ENCODE measurements at regions not wholly inside any gene's neighbourhood (a gene's known extent, or its start where the extent isn't known, plus 50 kb on each side); places are given as distances from the start of the nearest gene placed in this dataset.

- H3K4me1 Mint-ChIP-seq, result no peaks in the 10 kb centered on the region
- no peak overlapping the region for H3K4me3 Mint-ChIP-seq
- Histone ChIP-seq H3K27me3 (ENCODE audit: control insufficient read depth, insufficient read depth, low read length) (no peaks in the 10 kb centered on the region), H3K4me1 (ENCODE audit: control insufficient read depth, insufficient read depth, low read length, poor library complexity, severe bottlenecking) (no peaks in the 10 kb centered on the region), H3K27ac (ENCODE audit: insufficient read depth, low read length, poor library complexity, severe bottlenecking) (no peak overlapping the region), H3K4me3 (ENCODE audit: low read depth, low read length) (no peak overlapping the region), H3K36me3 (ENCODE audit: control insufficient read depth, insufficient read depth, low read length) (no peaks in the 10 kb centered on the region), H3K9me3 (ENCODE audit: control insufficient read depth in 2 of 2, low read length in 2 of 2) (peaks cover 0 to 7% of the 10 kb centered on the region in 2 experiments)
- DNase-seq (no peak), ATAC-seq (ENCODE audit: low read depth in 2 of 2) (no peak)
- no peaks in the 10 kb centered on the region for H3K36me3 Mint-ChIP-seq
- H3K27ac Mint-ChIP-seq, result no peak overlapping the region
- no peaks in the 10 kb centered on the region for H3K27me3 Mint-ChIP-seq
- peaks cover 0 to 24% (median 3%) of the 10 kb centered on the region in 7 donors for H3K9me3 Mint-ChIP-seq
Measured at GRCh38 chr6:18845896-18846295, 458.7 kb downstream of the RNF144B start.

GRCh38 chr6:18846327-18846726, 459.2 kb downstream of the RNF144B start:
- Mint-ChIP-seq H3K27ac (no peak overlapping the region), H3K4me3 (no peak overlapping the region), H3K4me1 (no peaks in the 10 kb centered on the region), H3K27me3 (no peaks in the 10 kb centered on the region), H3K9me3 (peaks cover 0 to 24% (median 3%) of the 10 kb centered on the region in 7 donors), H3K36me3 (no peaks in the 10 kb centered on the region)
- H3K9me3 ChIP-seq (ENCODE audit: control insufficient read depth in 2 of 2, low read length in 2 of 2), result peaks cover 0 to 7% of the 10 kb centered on the region in 2 experiments
- no peaks in the 10 kb centered on the region for H3K4me1 ChIP-seq (ENCODE audit: control insufficient read depth, insufficient read depth, low read length, poor library complexity, severe bottlenecking)
- H3K27me3 ChIP-seq (ENCODE audit: control insufficient read depth, insufficient read depth, low read length), result no peaks in the 10 kb centered on the region
- H3K4me3 ChIP-seq (ENCODE audit: low read depth, low read length), result no peak overlapping the region
- no peaks in the 10 kb centered on the region for H3K36me3 ChIP-seq (ENCODE audit: control insufficient read depth, insufficient read depth, low read length)
- no peak overlapping the region for H3K27ac ChIP-seq (ENCODE audit: insufficient read depth, low read length, poor library complexity, severe bottlenecking)
- no peak for DNase-seq
- ATAC-seq (ENCODE audit: low read depth in 2 of 2), result no peak

DNA sequence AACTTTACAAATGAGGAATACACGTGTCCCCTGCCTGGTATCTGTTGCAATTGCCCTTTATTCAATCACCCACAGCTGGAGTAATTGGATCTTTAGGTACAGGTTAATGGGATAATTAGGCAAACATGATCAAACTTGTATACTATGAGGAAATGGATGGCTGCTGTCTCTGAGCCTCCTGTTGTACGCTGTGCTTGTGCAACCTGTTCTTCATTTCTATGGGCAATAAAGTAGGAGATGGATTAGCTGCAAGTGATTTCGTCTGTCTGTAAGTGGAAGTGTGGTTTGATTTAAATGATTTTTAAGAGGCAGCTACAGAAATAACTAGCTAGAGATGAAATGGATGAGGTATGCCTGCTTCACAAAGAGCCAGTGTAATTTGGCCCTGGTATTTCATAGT, 474.1 kb downstream of the RNF144B start:
- no peak overlapping the region for H3K27ac Mint-ChIP-seq
- no peaks in the 10 kb centered on the region for H3K4me1 ChIP-seq (ENCODE audit: control insufficient read depth, insufficient read depth, low read length, poor library complexity, severe bottlenecking)
- H3K27me3 Mint-ChIP-seq, result no peaks in the 10 kb centered on the region
- no peak overlapping the region for H3K4me3 ChIP-seq (ENCODE audit: low read depth, low read length)
- DNase-seq (no peak), ATAC-seq (ENCODE audit: low read depth in 2 of 2) (no peak)
- H3K9me3 Mint-ChIP-seq, result peaks cover 0 to 20% (median 13%) of the 10 kb centered on the region in 7 donors
- H3K9me3 ChIP-seq (ENCODE audit: control insufficient read depth in 2 of 2, low read length in 2 of 2), result peaks cover 0 to 4% of the 10 kb centered on the region in 2 experiments
- H3K27me3 ChIP-seq (ENCODE audit: control insufficient read depth, insufficient read depth, low read length), result no peaks in the 10 kb centered on the region
- H3K4me1 Mint-ChIP-seq, result no peaks in the 10 kb centered on the region
- H3K36me3 Mint-ChIP-seq, result no peaks in the 10 kb centered on the region
- H3K36me3 ChIP-seq (ENCODE audit: control insufficient read depth, insufficient read depth, low read length), result no peaks in the 10 kb centered on the region
- H3K4me3 Mint-ChIP-seq, result no peak overlapping the region
- no peak overlapping the region for H3K27ac ChIP-seq (ENCODE audit: insufficient read depth, low read length, poor library complexity, severe bottlenecking)

GRCh38 chr6:18883268-18883667, 496.1 kb downstream of the RNF144B start:
- Mint-ChIP-seq H3K9me3 (peaks cover 0 to 11% (median 3%) of the 10 kb centered on the region in 7 donors), H3K4me3 (no peak overlapping the region), H3K27me3 (no peaks in the 10 kb centered on the region), H3K36me3 (no peaks in the 10 kb centered on the region), H3K4me1 (no peaks in the 10 kb centered on the region), H3K27ac (no peak overlapping the region)
- no peak for DNase-seq
- no peaks in the 10 kb centered on the region for H3K27me3 ChIP-seq (ENCODE audit: control insufficient read depth, insufficient read depth, low read length)
- H3K27ac ChIP-seq (ENCODE audit: insufficient read depth, low read length, poor library complexity, severe bottlenecking), result no peak overlapping the region
- H3K4me3 ChIP-seq (ENCODE audit: low read depth, low read length), result no peak overlapping the region
- ATAC-seq (ENCODE audit: low read depth in 2 of 2), result no peak
- no peaks in the 10 kb centered on the region for H3K9me3 ChIP-seq (ENCODE audit: control insufficient read depth in 2 of 2, low read length in 2 of 2)
- no peaks in the 10 kb centered on the region for H3K4me1 ChIP-seq (ENCODE audit: control insufficient read depth, insufficient read depth, low read length, poor library complexity, severe bottlenecking)
- H3K36me3 ChIP-seq (ENCODE audit: control insufficient read depth, insufficient read depth, low read length), result no peaks in the 10 kb centered on the region

- H3K4me3 Mint-ChIP-seq, result no peak overlapping the region
- H3K36me3 ChIP-seq (ENCODE audit: control insufficient read depth, insufficient read depth, low read length), result no peaks in the 10 kb centered on the region
- no peak overlapping the region for H3K4me3 ChIP-seq (ENCODE audit: low read depth, low read length)
- H3K36me3 Mint-ChIP-seq, result no peaks in the 10 kb centered on the region
- DNase-seq, result no peak
- H3K27ac Mint-ChIP-seq, result no peak overlapping the region
- H3K4me1 Mint-ChIP-seq, result no peaks in the 10 kb centered on the region
- peaks cover 0 to 11% (median 3%) of the 10 kb centered on the region in 7 donors for H3K9me3 Mint-ChIP-seq
- ATAC-seq (ENCODE audit: low read depth in 2 of 2), result no peak
- no peaks in the 10 kb centered on the region for H3K9me3 ChIP-seq (ENCODE audit: control insufficient read depth in 2 of 2, low read length in 2 of 2)
- no peaks in the 10 kb centered on the region for H3K4me1 ChIP-seq (ENCODE audit: control insufficient read depth, insufficient read depth, low read length, poor library complexity, severe bottlenecking)
- no peaks in the 10 kb centered on the region for H3K27me3 Mint-ChIP-seq
- H3K27me3 ChIP-seq (ENCODE audit: control insufficient read depth, insufficient read depth, low read length), result no peaks in the 10 kb centered on the region
- H3K27ac ChIP-seq (ENCODE audit: insufficient read depth, low read length, poor library complexity, severe bottlenecking), result no peak overlapping the region
Measured at GRCh38 chr6:18883851-18884250, 496.7 kb downstream of the RNF144B start.

GRCh38 chr6:18893540-18894269, 506.6 kb downstream of the RNF144B start:
- Mint-ChIP-seq H3K9me3 (peaks cover 0 to 7% (median 3%) of the 10 kb centered on the region in 7 donors), H3K27ac (peak overlapping the region in 1 of 3 donors; percentile 1), H3K4me3 (no peak overlapping the region), H3K36me3 (no peaks in the 10 kb centered on the region), H3K27me3 (no peaks in the 10 kb centered on the region), H3K4me1 (no peaks in the 10 kb centered on the region)
- Histone ChIP-seq H3K27ac (ENCODE audit: insufficient read depth, low read length, poor library complexity, severe bottlenecking) (no peak overlapping the region), H3K27me3 (ENCODE audit: control insufficient read depth, insufficient read depth, low read length) (no peaks in the 10 kb centered on the region), H3K4me3 (ENCODE audit: low read depth, low read length) (no peak overlapping the region), H3K9me3 (ENCODE audit: control insufficient read depth in 2 of 2, low read length in 2 of 2) (no peaks in the 10 kb centered on the region), H3K36me3 (ENCODE audit: control insufficient read depth, insufficient read depth, low read length) (no peaks in the 10 kb centered on the region), H3K4me1 (ENCODE audit: control insufficient read depth, insufficient read depth, low read length, poor library complexity, severe bottlenecking) (no peaks in the 10 kb centered on the region)
- DNase-seq (no peak), ATAC-seq (ENCODE audit: low read depth in 2 of 2) (no peak)

DNA sequence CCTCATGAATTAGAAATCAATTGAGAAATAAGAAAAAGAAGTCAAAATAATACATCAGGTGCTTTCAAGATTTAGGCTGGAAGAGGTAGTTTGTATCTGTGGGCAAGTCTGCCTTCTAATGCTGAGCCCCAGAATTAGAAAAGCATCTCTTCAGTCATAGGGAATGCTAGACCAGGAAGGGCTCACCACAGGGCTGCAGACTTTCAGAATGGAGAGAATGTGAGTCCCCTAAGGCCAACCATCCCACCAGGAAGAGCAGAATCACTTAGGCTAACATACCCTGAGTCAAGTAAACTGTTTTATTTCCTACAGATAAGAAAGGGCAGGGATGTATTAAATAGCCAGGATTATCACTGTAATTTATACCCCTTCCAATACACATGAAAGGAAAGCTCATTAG, 510.2 kb downstream of the RNF144B start:
- Histone ChIP-seq H3K27ac (ENCODE audit: insufficient read depth, low read length, poor library complexity, severe bottlenecking) (no peak overlapping the region), H3K4me3 (ENCODE audit: low read depth, low read length) (no peak overlapping the region), H3K4me1 (ENCODE audit: control insufficient read depth, insufficient read depth, low read length, poor library complexity, severe bottlenecking) (no peaks in the 10 kb centered on the region), H3K27me3 (ENCODE audit: control insufficient read depth, insufficient read depth, low read length) (no peaks in the 10 kb centered on the region), H3K9me3 (ENCODE audit: control insufficient read depth in 2 of 2, low read length in 2 of 2) (no peaks in the 10 kb centered on the region), H3K36me3 (ENCODE audit: control insufficient read depth, insufficient read depth, low read length) (no peaks in the 10 kb centered on the region)
- DNase-seq (no peak), ATAC-seq (ENCODE audit: low read depth in 2 of 2) (no peak)
- H3K27me3 Mint-ChIP-seq, result no peaks in the 10 kb centered on the region
- no peak overlapping the region for H3K27ac Mint-ChIP-seq
- H3K9me3 Mint-ChIP-seq, result peaks cover 0 to 8% (median 3%) of the 10 kb centered on the region in 7 donors
- no peaks in the 10 kb centered on the region for H3K36me3 Mint-ChIP-seq
- no peak overlapping the region for H3K4me3 Mint-ChIP-seq
- H3K4me1 Mint-ChIP-seq, result no peaks in the 10 kb centered on the region

GRCh38 chr6:18904681-18905080, 517.5 kb downstream of the RNF144B start:
- Histone ChIP-seq H3K27me3 (ENCODE audit: control insufficient read depth, insufficient read depth, low read length) (no peaks in the 10 kb centered on the region), H3K4me1 (ENCODE audit: control insufficient read depth, insufficient read depth, low read length, poor library complexity, severe bottlenecking) (no peaks in the 10 kb centered on the region), H3K36me3 (ENCODE audit: control insufficient read depth, insufficient read depth, low read length) (no peaks in the 10 kb centered on the region), H3K4me3 (ENCODE audit: low read depth, low read length) (no peak overlapping the region), H3K27ac (ENCODE audit: insufficient read depth, low read length, poor library complexity, severe bottlenecking) (no peak overlapping the region), H3K9me3 (ENCODE audit: control insufficient read depth in 2 of 2, low read length in 2 of 2) (no peaks in the 10 kb centered on the region)
- Mint-ChIP-seq H3K27me3 (no peaks in the 10 kb centered on the region), H3K4me1 (no peaks in the 10 kb centered on the region), H3K36me3 (no peaks in the 10 kb centered on the region), H3K4me3 (no peak overlapping the region), H3K27ac (no peak overlapping the region), H3K9me3 (peaks cover 0 to 15% (median 6%) of the 10 kb centered on the region in 7 donors)
- no peak for ATAC-seq (ENCODE audit: low read depth in 2 of 2)
- no peak for DNase-seq

All from CD4-positive, CD25-positive, alpha-beta regulatory T cell (primary cell).